Ovary (tissue), 3 donors: ENCODE measurements at regions not wholly inside any gene's neighbourhood (a gene's known extent, or its start where the extent isn't known, plus 50 kb on each side); places are given as distances from the start of the nearest gene placed in this dataset.

Experiments used
- CTCF ChIP-seq, 3 donors: fragments of 450-650 bp in 2 of 3; fragments of 200-600 bp in 1 of 3; IDR thresholded peaks; one replicate each; pipeline versions ENCODE4 v1.5.1 to v1.8.0; 2016 to 2022; ENCODE audit warnings: antibody characterized with exemption in 3 of 3, mild to moderate bottlenecking in 1 of 3
- POLR2A ChIP-seq: fragments of 450-650 bp; IDR thresholded peaks from one replicate; pipeline ENCODE4 v1.6.1; 2017; ENCODE audit warnings: antibody characterized with exemption, mild to moderate bottlenecking, moderate library complexity
- donor health status: DM: no; HTN: no; CAD: no.

GRCh38 chr1:199269241-199269640, 630.4 kb downstream of the PTPRC start:
- TF ChIP-seq CTCF (IDR thresholded peaks at IDR 0.05) (no peak), POLR2A (no peak)
